ENCODE measurements at regions not wholly inside any gene's neighbourhood (a gene's known extent, or its start where the extent isn't known, plus 50 kb on each side); places are given as distances from the start of the nearest gene placed in this dataset.

DNA sequence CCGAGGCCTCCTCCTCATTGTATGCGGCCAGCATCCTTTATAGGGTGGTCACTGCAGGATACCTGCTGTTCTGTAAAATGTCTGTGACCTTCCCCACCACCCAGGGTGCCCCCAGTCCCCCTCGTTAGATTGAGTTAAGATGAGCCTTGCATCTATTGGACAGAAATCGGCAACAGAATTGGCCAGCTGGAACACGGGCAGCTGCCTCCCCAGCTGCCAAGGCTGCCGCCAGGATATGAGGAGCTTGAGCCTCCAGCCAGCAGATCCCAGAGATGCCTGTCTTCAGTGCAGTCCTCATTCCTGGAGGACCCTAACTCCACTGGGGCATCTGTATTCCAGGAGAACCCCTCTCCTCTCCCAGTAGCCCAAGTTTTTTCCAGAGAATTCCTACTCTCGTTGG lies 463.0 kb downstream of the TSHZ3 start:
- Mint-ChIP-seq H3K27ac (no peak overlapping the region), H3K4me1 (no peaks in the 10 kb centered on the region)
- H3K4me2 ChIP-seq: no peak overlapping the region

DNA sequence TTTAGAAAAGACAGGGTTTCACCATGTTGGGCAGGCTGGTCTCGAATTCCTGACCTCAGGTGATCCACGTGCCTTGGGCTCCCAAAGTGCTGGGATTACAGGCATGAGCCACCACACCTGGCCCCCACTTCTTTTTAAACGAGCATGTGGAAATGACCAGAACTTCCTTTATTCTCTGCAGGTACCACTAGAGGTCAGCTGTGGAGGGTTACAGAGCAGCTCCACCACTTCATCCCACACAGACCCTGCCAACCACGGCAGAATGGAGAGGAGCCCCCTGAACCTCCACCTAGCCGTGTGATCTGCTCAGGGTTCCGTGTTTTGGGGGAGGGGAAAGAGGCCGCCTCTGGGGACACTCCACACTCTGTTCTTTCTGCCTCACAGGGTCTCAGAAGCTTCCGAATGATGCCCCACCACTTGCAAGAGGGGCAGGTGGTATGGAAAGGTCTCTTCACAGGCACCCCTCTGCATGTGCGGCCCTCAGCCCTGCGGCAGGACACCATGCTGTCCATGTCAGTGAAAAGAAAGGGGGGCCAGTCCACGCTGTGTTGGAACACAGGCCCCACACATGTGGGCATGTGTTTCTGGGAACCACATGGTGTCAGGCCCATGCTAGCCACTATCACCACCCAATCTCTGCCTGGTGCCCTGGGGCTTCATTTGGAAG lies 465.0 kb downstream of the TSHZ3 start:
- Histone ChIP-seq H3K36me3 (ENCODE audit: insufficient read depth) (no peaks in the 10 kb centered on the region), H3K27me3 (ENCODE audit: insufficient read depth) (no peaks in the 10 kb centered on the region), H3K4me2 (no peak overlapping the region), H4K20me1 (replicated peaks; ENCODE audit: insufficient read depth) (no peaks in the 10 kb centered on the region), H3K27ac (ENCODE audit: low read depth) (no peak overlapping the region), H3K9me2 (ENCODE audit: insufficient read depth) (peaks cover 7% of the 10 kb centered on the region; the same call in 1 of the 2 replicates), H3K4me1 (ENCODE audit: insufficient read depth) (no peaks in the 10 kb centered on the region), H3K4me3 (no peak overlapping the region), H3F3A (replicated peaks; ENCODE audit: low read depth) (no peaks in the 10 kb centered on the region), H2AFZ (no peak overlapping the region), H3K79me2 (replicated peaks; ENCODE audit: insufficient read depth) (no peaks in the 10 kb centered on the region)
- Mint-ChIP-seq H3K9me3 (no peaks in the 10 kb centered on the region; the same call in 2 of the 3 replicates), H3K27ac (no peak overlapping the region), H3K4me1 (no peaks in the 10 kb centered on the region), H3K36me3 (ENCODE audit: low read depth) (no peaks in the 10 kb centered on the region), H3K4me3 (no peak overlapping the region), H3K27me3 (ENCODE audit: insufficient read depth, low read depth, poor library complexity) (no peaks in the 10 kb centered on the region)
- DNase-seq (ENCODE audit: low spot score) (peak; percentile 25), ATAC-seq (peak; percentile 44)
- TF ChIP-seq JUNB (IDR thresholded peaks at IDR 0.05; ENCODE audit: unreplicated experiment) (no peak), EZH2phosphoT487 (IDR thresholded peaks at IDR 0.05; ENCODE audit: unreplicated experiment) (no peak)
- TF ChIP-seq, protein P1, sequence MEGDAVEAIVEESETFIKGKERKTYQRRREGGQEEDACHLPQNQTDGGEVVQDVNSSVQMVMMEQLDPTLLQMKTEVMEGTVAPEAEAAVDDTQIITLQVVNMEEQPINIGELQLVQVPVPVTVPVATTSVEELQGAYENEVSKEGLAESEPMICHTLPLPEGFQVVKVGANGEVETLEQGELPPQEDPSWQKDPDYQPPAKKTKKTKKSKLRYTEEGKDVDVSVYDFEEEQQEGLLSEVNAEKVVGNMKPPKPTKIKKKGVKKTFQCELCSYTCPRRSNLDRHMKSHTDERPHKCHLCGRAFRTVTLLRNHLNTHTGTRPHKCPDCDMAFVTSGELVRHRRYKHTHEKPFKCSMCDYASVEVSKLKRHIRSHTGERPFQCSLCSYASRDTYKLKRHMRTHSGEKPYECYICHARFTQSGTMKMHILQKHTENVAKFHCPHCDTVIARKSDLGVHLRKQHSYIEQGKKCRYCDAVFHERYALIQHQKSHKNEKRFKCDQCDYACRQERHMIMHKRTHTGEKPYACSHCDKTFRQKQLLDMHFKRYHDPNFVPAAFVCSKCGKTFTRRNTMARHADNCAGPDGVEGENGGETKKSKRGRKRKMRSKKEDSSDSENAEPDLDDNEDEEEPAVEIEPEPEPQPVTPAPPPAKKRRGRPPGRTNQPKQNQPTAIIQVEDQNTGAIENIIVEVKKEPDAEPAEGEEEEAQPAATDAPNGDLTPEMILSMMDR (conservative IDR thresholded peaks at IDR 0.05; ENCODE audit: low read depth in 2 of 2): peak in 1 of 2 experiments; percentile 48; a peak in 2 of 4 replicates

More for the DNA sequence above, 463.0 kb downstream of the TSHZ3 start:
- no peaks in the 10 kb centered on the region; the same call in 2 of the 3 replicates for H3K9me3 Mint-ChIP-seq
- Histone ChIP-seq H3K9me2 (ENCODE audit: insufficient read depth) (no peaks in the 10 kb centered on the region), H4K20me1 (replicated peaks; ENCODE audit: insufficient read depth) (no peaks in the 10 kb centered on the region), H3K4me3 (no peak overlapping the region), H2AFZ (no peak overlapping the region), H3K36me3 (ENCODE audit: insufficient read depth) (no peaks in the 10 kb centered on the region), H3K79me2 (replicated peaks; ENCODE audit: insufficient read depth) (no peaks in the 10 kb centered on the region), H3F3A (replicated peaks; ENCODE audit: low read depth) (no peaks in the 10 kb centered on the region), H3K27ac (ENCODE audit: low read depth) (no peak overlapping the region), H3K4me1 (ENCODE audit: insufficient read depth) (no peaks in the 10 kb centered on the region), H3K27me3 (ENCODE audit: insufficient read depth) (no peaks in the 10 kb centered on the region)
- no peaks in the 10 kb centered on the region for H3K36me3 Mint-ChIP-seq (ENCODE audit: low read depth)
- H3K4me3 Mint-ChIP-seq: no peak overlapping the region
- H3K27me3 Mint-ChIP-seq (ENCODE audit: insufficient read depth, low read depth, poor library complexity): no peaks in the 10 kb centered on the region
- DNase-seq (ENCODE audit: low spot score) (no peak), ATAC-seq (no peak)
- no peak for TF ChIP-seq ZNF114 (CRISPR knock-in tag; IDR thresholded peaks at IDR 0.05)
- no peak for TF ChIP-seq JUNB (IDR thresholded peaks at IDR 0.05; ENCODE audit: unreplicated experiment)
- TF ChIP-seq, protein P2, sequence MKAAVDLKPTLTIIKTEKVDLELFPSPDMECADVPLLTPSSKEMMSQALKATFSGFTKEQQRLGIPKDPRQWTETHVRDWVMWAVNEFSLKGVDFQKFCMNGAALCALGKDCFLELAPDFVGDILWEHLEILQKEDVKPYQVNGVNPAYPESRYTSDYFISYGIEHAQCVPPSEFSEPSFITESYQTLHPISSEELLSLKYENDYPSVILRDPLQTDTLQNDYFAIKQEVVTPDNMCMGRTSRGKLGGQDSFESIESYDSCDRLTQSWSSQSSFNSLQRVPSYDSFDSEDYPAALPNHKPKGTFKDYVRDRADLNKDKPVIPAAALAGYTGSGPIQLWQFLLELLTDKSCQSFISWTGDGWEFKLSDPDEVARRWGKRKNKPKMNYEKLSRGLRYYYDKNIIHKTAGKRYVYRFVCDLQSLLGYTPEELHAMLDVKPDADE (IDR thresholded peaks at IDR 0.05): no peak
- no peak for TF ChIP-seq STAT1 (IDR thresholded peaks at IDR 0.05; ENCODE audit: unreplicated experiment)
- TF ChIP-seq, protein P3, sequence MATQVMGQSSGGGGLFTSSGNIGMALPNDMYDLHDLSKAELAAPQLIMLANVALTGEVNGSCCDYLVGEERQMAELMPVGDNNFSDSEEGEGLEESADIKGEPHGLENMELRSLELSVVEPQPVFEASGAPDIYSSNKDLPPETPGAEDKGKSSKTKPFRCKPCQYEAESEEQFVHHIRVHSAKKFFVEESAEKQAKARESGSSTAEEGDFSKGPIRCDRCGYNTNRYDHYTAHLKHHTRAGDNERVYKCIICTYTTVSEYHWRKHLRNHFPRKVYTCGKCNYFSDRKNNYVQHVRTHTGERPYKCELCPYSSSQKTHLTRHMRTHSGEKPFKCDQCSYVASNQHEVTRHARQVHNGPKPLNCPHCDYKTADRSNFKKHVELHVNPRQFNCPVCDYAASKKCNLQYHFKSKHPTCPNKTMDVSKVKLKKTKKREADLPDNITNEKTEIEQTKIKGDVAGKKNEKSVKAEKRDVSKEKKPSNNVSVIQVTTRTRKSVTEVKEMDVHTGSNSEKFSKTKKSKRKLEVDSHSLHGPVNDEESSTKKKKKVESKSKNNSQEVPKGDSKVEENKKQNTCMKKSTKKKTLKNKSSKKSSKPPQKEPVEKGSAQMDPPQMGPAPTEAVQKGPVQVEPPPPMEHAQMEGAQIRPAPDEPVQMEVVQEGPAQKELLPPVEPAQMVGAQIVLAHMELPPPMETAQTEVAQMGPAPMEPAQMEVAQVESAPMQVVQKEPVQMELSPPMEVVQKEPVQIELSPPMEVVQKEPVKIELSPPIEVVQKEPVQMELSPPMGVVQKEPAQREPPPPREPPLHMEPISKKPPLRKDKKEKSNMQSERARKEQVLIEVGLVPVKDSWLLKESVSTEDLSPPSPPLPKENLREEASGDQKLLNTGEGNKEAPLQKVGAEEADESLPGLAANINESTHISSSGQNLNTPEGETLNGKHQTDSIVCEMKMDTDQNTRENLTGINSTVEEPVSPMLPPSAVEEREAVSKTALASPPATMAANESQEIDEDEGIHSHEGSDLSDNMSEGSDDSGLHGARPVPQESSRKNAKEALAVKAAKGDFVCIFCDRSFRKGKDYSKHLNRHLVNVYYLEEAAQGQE (IDR thresholded peaks at IDR 0.05; ENCODE audit: unreplicated experiment): no peak
- TF ChIP-seq EZH2 (IDR thresholded peaks at IDR 0.05; ENCODE audit: low read depth, unreplicated experiment): no peak
- no peak for TF ChIP-seq NANOG (IDR thresholded peaks at IDR 0.05; ENCODE audit: borderline replicate concordance)
- no peak for TF ChIP-seq CREB1 (CRISPR knock-in tag; IDR thresholded peaks at IDR 0.05; ENCODE audit: low read depth)
- TF ChIP-seq ZNF331 (CRISPR knock-in tag; IDR thresholded peaks at IDR 0.05; ENCODE audit: low read depth): no peak
